IMR-90 (cell line): ENCODE measurements at regions not wholly inside any gene's neighbourhood (a gene's known extent, or its start where the extent isn't known, plus 50 kb on each side); places are given as distances from the start of the nearest gene placed in this dataset.

Experiments used
- ATAC-seq: fragments of 200-7000 bp; cut with Tn5 transposase; 2 replicates; pipeline ENCODE4 v1.9.1; 2020; ENCODE audit warnings: low read depth, mild to moderate bottlenecking, moderate library complexity
- BruUV-seq: library from RNA; stranded (reverse); fragments of 400-500 nt; replicated peaks from 2 replicates; lab custom pipeline; 2021; lab: Mats Ljungman, UMichigan
- CTCF ChIA-PET: fragments of 300-600 bp; formaldehyde crosslinking; extraction: SDS; loops from one replicate; lab custom pipeline; 2021; ENCODE audit warnings: antibody characterized with exemption; lab: Yijun Ruan, JAX
- POLR2A ChIA-PET: fragments of 300-600 bp; sonication (Branson Sonifier 250); formaldehyde crosslinking; loops from one replicate; lab custom pipeline; 2022; ENCODE audit warnings: antibody characterized with exemption; ENCODE audit not compliant: unreplicated experiment; lab: Charles Lee
- DNase-seq: peaks from one replicate; pipeline ENCODE4 v3.0.0; 2013
- H2AFZ ChIP-seq: replicated peaks from 2 replicates; pipeline ENCODE3; 2013; ENCODE audit warnings: low read length, mild to moderate bottlenecking; ENCODE audit not compliant: poor library complexity
- H2AK5ac ChIP-seq: 2 replicates; pipeline ENCODE4 v1.6.1; 2013; ENCODE audit warnings: low read depth, low read length, inconsistent platforms
- H2AK9ac ChIP-seq: replicated peaks from 2 replicates; pipeline ENCODE3; 2013; ENCODE audit warnings: mild to moderate bottlenecking, low read depth, low read length, moderate library complexity; ENCODE audit not compliant: poor library complexity
- H2BK120ac ChIP-seq: 2 replicates; pipeline ENCODE4 v1.6.1; 2013; ENCODE audit warnings: low read depth, low read length, inconsistent platforms
- H2BK15ac ChIP-seq: 3 replicates; pipeline ENCODE4 v1.6.1; 2013; ENCODE audit warnings: low read depth, low read length, inconsistent platforms
- H2BK20ac ChIP-seq: 2 replicates; pipeline ENCODE4 v1.6.1; 2013; ENCODE audit warnings: low read depth, mild to moderate bottlenecking, inconsistent platforms, low read length, moderate library complexity
- H2BK5ac ChIP-seq: 2 replicates; pipeline ENCODE4 v1.6.1; 2013; ENCODE audit warnings: mild to moderate bottlenecking, low read depth, low read length, inconsistent platforms; ENCODE audit not compliant: poor library complexity, severe bottlenecking
- H3K14ac ChIP-seq: replicated peaks from 2 replicates; pipeline ENCODE4 v1.6.1; 2013; ENCODE audit warnings: low read depth, low read length, inconsistent platforms
- H3K18ac ChIP-seq: 2 replicates; pipeline ENCODE4 v1.6.1; 2013; ENCODE audit warnings: low read depth, low read length, control low read depth
- H3K23ac ChIP-seq: 2 replicates; pipeline ENCODE4 v1.6.1; 2013; ENCODE audit warnings: low read depth, low read length, inconsistent platforms
- H3K27ac ChIP-seq: 2 replicates; pipeline ENCODE4 v1.5.1; 2013; ENCODE audit warnings: mild to moderate bottlenecking, control low read depth, low read length; ENCODE audit not compliant: insufficient read depth
- H3K27me3 ChIP-seq: 2 replicates; pipeline ENCODE4 v1.6.1; 2013; ENCODE audit warnings: low read length; ENCODE audit not compliant: control insufficient read depth, insufficient read depth
- H3K36me3 ChIP-seq: 2 replicates; pipeline ENCODE4 v1.6.1; 2013; ENCODE audit warnings: low read length, mixed read lengths; ENCODE audit not compliant: control insufficient read depth, insufficient read depth
- H3K4ac ChIP-seq: 2 replicates; pipeline ENCODE4 v1.6.1; 2013; ENCODE audit warnings: low read depth, low read length, inconsistent platforms
- H3K4me1 ChIP-seq: 2 replicates; pipeline ENCODE4 v1.6.1; 2013; ENCODE audit warnings: low read length, mixed read lengths; ENCODE audit not compliant: control insufficient read depth, insufficient read depth
- H3K4me2 ChIP-seq: 2 replicates; pipeline ENCODE4 v1.6.1; 2013; ENCODE audit warnings: low read depth, mild to moderate bottlenecking, control low read depth, low read length, moderate library complexity
- H3K4me3 ChIP-seq: 2 replicates; pipeline ENCODE4 v1.5.1; 2013; ENCODE audit warnings: low read depth, mild to moderate bottlenecking, control low read depth, low read length, moderate library complexity; ENCODE audit not compliant: insufficient read depth
- H3K56ac ChIP-seq: 2 replicates; pipeline ENCODE4 v1.6.1; 2013; ENCODE audit warnings: low read length, inconsistent platforms; ENCODE audit not compliant: insufficient read depth; ENCODE audit errors: extremely low read depth
- H3K79me1 ChIP-seq, 2 experiments: 2 replicates each; pipeline ENCODE4 v1.6.1; 2013; ENCODE audit warnings: low read length in 2 of 2, inconsistent platforms in 1 of 2, low read depth in 1 of 2
- H3K9ac ChIP-seq: 2 replicates; pipeline ENCODE4 v1.6.1; 2013; ENCODE audit warnings: low read depth, low read length, control low read depth
- H3K9me1 ChIP-seq: 2 replicates; pipeline ENCODE4 v1.6.1; 2013; ENCODE audit warnings: low read length, inconsistent platforms; ENCODE audit not compliant: insufficient read depth
- H3K9me3 ChIP-seq: 2 replicates; pipeline ENCODE4 v1.6.1; 2013; ENCODE audit warnings: low read length; ENCODE audit not compliant: control insufficient read depth, insufficient read depth
- H4K20me1 ChIP-seq: 2 replicates; pipeline ENCODE4 v1.6.1; 2013; ENCODE audit warnings: low read length, inconsistent platforms; ENCODE audit not compliant: insufficient read depth
- H4K5ac ChIP-seq: 2 replicates; pipeline ENCODE4 v1.6.1; 2013; ENCODE audit warnings: mild to moderate bottlenecking, low read depth, low read length, control low read depth
- H4K8ac ChIP-seq, 2 experiments: 2 replicates each; pipeline ENCODE4 v1.6.1; 2013; ENCODE audit warnings: low read depth in 2 of 2, low read length in 2 of 2, control low read depth in 1 of 2, inconsistent platforms in 1 of 2
- H4K91ac ChIP-seq: 2 replicates; pipeline ENCODE4 v1.6.1; 2013; ENCODE audit warnings: low read depth, low read length, inconsistent platforms; ENCODE audit not compliant: insufficient read depth
- MAFK ChIP-seq: IDR thresholded peaks from 2 replicates; pipeline ENCODE4 v1.6.1; 2012; ENCODE audit warnings: low read depth, low read length, improper control_type of control experiment
- POLR2A ChIP-seq: IDR thresholded peaks from 2 replicates; pipeline ENCODE4 v1.6.1; 2012; ENCODE audit warnings: mild to moderate bottlenecking, low read depth, low read length
- USF2 ChIP-seq: fragments of 150-350 bp; IDR thresholded peaks from 2 replicates; pipeline ENCODE4 v1.6.1; 2017; ENCODE audit warnings: mild to moderate bottlenecking, antibody characterized with exemption, low read length, low read depth
- WGBS, 2 experiments: methylation state at CpG; one replicate each; pipeline versions ENCODE4 v1.1.5 to v1.1.7; 2013; ENCODE audit warnings: missing lambda C conversion rate in 2 of 2; ENCODE audit not compliant: insufficient read length in 1 of 2; ENCODE audit errors: extremely low coverage in 2 of 2; 5-methylcytosine and 5-hydroxymethylcytosine counted together
- dilution Hi-C: fragments of 300-500 bp; cut with HindIII; formaldehyde crosslinking; loops from one replicate; pipeline ENCODE4 v1.14.3; 2018; ENCODE audit warnings: low sequenced_read_pairs; ENCODE audit not compliant: unreplicated experiment
- in situ Hi-C: fragments of 300-500 bp; cut with MboI; formaldehyde crosslinking; loops from 3 replicates; pipeline ENCODE4 v1.14.3; 2019; ENCODE audit warnings: low sequenced_read_pairs, inconsistent platforms, mixed read lengths
- intact Hi-C: fragments of 100-400 bp; cut with micrococcal nuclease; formaldehyde crosslinking; loops from 2 replicates; pipeline ENCODE4 v1.10.0; 2022

GRCh38 chr4:163967263-163967662 lies 472.8 kb downstream of the TMA16 start:
- no peak overlapping the region for H3K4ac ChIP-seq
- H2AK5ac ChIP-seq, result no peak overlapping the region
- no peak overlapping the region for H3K23ac ChIP-seq
- no peak overlapping the region for H2BK20ac ChIP-seq
- no peaks in the 10 kb centered on the region for H4K20me1 ChIP-seq
- H3K27ac ChIP-seq, result no peak overlapping the region
- H2BK5ac ChIP-seq, result no peak overlapping the region
- dilution Hi-C loops, result no loop called here
- H3K4me2 ChIP-seq, result no peak overlapping the region
- H2AK9ac ChIP-seq, result no peak overlapping the region
- no peak overlapping the region for H3K56ac ChIP-seq
- no peak overlapping the region for H2AFZ ChIP-seq
- TF ChIP-seq MAFK (no peak), POLR2A (no peak), USF2 (no peak)
- no peak overlapping the region for H4K91ac ChIP-seq
- H3K4me1 ChIP-seq, result no peaks in the 10 kb centered on the region
- H3K18ac ChIP-seq, result no peak overlapping the region
- H4K8ac ChIP-seq, result no peak overlapping the region
- ChIA-PET CTCF (no interaction called here), POLR2A (no interaction called here)
- in situ Hi-C loops, result no loop called here
- no peaks in the 10 kb centered on the region for H3K79me1 ChIP-seq
- no peak overlapping the region for H3K4me3 ChIP-seq
- no peaks in the 10 kb centered on the region for H3K36me3 ChIP-seq
- H3K9me3 ChIP-seq, result no peaks in the 10 kb centered on the region
- DNase-seq, result no peak
- H3K9ac ChIP-seq, result no peak overlapping the region
- H3K9me1 ChIP-seq, result no peaks in the 10 kb centered on the region
- H2BK15ac ChIP-seq, result no peak overlapping the region
- intact Hi-C loops, result no loop called here
- no peak overlapping the region for H4K5ac ChIP-seq
- H3K27me3 ChIP-seq, result no peaks in the 10 kb centered on the region
- WGBS, 2 experiments, result no CpG with 5 or more reads among the region's 5 CpGs
- H2BK120ac ChIP-seq, result no peak overlapping the region
- no peak overlapping the region for H3K14ac ChIP-seq
- no peak for ATAC-seq
- BruUV-seq, result no TSS peak
